ENCODE measurements at regions not wholly inside any gene's neighbourhood (a gene's known extent, or its start where the extent isn't known, plus 50 kb on each side); places are given as distances from the start of the nearest gene placed in this dataset.

DNA sequence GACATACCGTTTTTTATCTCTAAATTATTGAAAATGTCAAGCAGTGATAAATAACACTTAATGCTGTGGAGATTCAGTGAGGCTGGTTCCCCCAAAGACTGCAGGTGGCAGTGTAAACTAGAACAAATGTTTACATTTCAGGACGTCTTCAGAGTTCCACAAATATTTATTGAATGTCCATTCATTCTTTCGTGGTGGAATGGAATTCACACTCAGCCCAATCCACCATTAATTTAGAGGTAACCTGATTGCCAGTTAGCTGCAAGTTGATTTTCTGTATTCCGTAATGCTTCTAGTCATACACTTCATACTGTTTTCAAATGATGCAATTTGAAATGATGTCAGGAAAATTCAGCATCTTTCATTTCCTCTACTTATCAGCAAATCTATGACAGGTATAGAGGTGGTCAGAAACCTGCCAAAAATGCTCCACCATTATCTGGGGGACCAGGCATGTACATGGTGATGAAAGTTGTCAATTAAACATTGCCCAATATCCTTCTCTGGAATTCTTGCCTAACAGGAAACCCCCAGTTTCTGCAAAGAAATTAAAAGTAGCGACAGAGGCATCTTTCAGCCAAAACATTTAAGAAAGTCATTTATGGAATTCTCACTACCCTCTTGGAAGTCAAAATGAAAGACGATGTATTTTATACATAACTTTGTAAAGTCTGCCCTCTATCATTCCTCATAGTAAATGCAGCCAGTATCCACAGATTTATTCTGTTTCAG, 94.3 kb upstream of the BMAL1 start:
- TF ChIP-seq, protein P1, sequence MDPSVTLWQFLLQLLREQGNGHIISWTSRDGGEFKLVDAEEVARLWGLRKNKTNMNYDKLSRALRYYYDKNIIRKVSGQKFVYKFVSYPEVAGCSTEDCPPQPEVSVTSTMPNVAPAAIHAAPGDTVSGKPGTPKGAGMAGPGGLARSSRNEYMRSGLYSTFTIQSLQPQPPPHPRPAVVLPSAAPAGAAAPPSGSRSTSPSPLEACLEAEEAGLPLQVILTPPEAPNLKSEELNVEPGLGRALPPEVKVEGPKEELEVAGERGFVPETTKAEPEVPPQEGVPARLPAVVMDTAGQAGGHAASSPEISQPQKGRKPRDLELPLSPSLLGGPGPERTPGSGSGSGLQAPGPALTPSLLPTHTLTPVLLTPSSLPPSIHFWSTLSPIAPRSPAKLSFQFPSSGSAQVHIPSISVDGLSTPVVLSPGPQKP (IDR thresholded peaks at IDR 0.05; ENCODE audit: borderline replicate concordance, low read depth, low read length), result no peak
- no peak for TF ChIP-seq POLR2A (IDR thresholded peaks at IDR 0.05; ENCODE audit: low read depth, low read length)
- TF ChIP-seq, protein P2, sequence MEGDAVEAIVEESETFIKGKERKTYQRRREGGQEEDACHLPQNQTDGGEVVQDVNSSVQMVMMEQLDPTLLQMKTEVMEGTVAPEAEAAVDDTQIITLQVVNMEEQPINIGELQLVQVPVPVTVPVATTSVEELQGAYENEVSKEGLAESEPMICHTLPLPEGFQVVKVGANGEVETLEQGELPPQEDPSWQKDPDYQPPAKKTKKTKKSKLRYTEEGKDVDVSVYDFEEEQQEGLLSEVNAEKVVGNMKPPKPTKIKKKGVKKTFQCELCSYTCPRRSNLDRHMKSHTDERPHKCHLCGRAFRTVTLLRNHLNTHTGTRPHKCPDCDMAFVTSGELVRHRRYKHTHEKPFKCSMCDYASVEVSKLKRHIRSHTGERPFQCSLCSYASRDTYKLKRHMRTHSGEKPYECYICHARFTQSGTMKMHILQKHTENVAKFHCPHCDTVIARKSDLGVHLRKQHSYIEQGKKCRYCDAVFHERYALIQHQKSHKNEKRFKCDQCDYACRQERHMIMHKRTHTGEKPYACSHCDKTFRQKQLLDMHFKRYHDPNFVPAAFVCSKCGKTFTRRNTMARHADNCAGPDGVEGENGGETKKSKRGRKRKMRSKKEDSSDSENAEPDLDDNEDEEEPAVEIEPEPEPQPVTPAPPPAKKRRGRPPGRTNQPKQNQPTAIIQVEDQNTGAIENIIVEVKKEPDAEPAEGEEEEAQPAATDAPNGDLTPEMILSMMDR (conservative IDR thresholded peaks at IDR 0.05; ENCODE audit: low read depth, low read length), result peak; percentile 66

Data from IMR-90 (cell line).